GM19463 (cell line): ENCODE measurements at regions not wholly inside any gene's neighbourhood (a gene's known extent, or its start where the extent isn't known, plus 50 kb on each side); places are given as distances from the start of the nearest gene placed in this dataset.

ENCODE experiments used
- ATAC-seq: cut with Tn5 transposase; IDR thresholded peaks from one replicate; pipeline ENCODE4 v1.9.1; 2021; ENCODE audit warnings: mild to moderate bottlenecking, moderate library complexity; ENCODE audit not compliant: unreplicated experiment

- no peak for ATAC-seq
Observed at GRCh38 chr3:30510596-30510995, 95.8 kb upstream of the TGFBR2 start.

DNA sequence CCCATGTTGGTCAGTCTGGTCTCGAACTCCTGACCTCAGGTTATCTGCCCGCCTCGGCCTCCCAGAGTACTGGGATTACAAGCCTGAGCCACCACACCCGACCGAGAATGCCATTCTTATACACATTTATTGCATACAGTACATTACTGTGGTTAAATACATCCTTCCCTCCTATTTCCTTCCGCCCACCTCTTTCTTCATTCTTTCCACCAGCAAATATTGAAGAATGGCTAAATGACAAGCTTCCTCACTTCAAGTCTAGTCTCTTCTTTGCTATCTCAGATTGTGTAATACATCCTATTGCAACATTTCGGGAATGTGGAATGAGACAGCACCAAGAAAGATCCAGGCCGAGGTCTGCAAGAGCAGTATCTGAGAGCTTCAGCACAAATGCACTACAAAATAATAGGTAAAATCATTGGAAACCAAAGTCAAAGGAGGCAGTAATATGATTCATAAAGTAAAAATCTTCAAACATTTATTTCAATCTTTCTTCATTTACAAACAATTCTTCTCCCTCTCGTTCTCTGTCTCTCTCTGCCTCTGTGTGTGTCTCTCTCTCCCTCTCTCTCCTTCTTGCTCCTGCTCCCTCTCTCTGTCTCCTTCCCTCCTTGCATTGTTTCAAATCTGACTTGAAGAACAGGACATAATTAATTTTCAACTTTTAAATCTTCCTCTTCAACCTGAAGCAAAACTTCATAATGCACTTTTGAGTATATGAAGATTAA, 94.7 kb upstream of the TGFBR2 start:
- ATAC-seq, result no peak

DNA sequence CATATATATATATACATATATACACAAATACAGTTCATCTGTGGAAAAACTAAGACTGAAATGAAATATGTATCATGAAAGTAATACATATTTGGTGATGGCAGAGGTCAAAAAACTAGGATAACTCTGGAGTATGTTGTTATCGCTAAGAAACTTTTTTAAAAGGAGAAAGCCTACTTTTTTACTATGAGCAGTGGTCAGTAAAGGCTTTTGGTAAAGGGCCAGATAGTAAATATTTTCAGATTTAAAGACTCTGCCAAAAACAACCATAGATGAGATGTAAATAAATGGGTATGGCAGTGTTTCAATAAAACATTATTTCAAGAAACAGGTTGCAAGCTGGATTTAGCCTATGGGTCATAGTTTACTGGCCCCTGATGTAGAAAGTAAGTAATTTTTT, 93.8 kb upstream of the TGFBR2 start:
- no peak for ATAC-seq

DNA sequence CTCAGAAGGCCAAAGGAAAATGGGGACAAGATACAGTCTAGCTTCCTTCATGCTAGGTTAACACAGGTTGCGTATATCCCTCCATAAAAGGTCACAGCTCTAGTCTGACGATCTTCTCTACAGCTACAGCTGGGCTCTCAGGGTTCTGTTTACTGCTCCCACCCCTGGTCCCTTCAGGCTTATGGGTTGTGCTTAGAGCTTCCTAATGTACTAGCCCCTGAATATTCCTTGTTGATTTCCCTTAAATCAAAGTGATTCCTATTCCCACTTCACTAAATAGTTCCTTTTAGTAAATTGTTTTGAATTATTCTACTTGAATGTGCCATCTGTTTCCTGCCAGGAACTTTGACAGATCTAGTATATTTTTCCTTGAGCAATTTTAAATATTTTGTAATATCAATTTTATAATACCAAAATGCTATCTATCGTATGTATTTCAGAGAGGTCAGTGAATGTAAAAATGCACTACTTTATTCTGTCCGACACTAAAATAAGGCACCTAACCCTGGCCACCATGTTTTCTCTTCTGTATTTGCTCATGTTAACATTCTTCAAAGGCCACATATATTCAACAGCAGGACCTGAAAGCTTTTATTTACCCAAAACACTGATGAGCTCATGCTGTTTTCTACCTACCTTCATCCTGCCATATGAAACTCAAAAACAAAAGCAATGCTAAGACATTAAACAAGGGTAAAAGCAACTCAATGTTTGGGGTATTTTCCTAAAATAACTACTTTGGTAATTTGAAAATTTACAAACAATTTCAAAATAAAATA, 92.8 kb upstream of the TGFBR2 start:
- ATAC-seq, result no peak

- no peak for ATAC-seq
Observed at GRCh38 chr3:30516238-30516637, 90.2 kb upstream of the TGFBR2 start.

DNA sequence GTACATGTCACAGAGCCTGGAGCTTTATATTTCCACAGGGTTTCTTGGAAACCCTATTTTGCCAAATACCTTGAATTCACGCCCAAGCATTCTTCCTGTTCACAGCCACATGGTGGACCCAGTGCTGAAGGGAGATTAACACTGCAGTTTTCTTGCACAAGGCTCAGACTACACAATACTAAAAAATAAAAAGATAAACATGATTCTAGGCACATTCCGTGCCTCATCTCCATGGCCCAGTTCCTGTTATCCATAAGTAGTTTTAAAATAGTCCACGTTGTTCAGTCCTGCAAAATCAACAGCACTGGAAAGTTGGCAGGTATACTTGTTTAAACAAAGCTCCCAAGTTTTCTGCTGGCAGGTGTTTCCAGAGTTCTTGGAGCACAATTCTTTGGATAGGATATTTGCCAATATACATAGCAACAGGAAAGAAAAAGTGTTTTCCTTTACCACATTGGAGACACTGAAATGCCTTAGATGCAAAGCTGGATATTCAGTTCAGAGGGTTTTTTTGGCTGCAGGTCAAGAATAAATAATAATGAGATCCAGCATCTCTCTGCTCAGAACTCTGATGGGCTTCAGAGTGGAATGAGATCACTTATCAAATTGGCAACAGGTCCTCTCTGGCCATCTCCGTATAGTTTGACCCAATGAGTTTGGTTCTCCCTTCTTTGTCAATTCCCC, 88.1 kb upstream of the TGFBR2 start:
- no peak for ATAC-seq

DNA sequence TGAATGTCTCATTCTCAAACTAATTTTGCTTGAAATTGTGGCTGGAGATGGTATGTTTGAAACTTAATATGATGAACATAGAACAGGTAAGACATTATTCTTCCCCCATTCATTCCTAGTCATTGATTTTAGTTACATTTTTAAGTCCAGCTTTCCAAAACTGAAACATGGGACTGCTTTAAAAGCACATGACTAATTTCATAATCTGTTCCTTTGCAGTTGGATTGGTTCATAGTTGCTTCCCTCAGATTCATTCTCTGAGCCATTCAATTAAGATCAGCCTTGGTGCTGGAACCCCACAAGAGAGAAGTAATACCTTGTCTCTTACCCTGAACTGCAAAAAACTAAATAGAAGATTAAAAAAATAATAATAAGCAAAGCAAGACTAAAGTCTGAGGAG, 87.5 kb upstream of the TGFBR2 start:
- no peak for ATAC-seq

DNA sequence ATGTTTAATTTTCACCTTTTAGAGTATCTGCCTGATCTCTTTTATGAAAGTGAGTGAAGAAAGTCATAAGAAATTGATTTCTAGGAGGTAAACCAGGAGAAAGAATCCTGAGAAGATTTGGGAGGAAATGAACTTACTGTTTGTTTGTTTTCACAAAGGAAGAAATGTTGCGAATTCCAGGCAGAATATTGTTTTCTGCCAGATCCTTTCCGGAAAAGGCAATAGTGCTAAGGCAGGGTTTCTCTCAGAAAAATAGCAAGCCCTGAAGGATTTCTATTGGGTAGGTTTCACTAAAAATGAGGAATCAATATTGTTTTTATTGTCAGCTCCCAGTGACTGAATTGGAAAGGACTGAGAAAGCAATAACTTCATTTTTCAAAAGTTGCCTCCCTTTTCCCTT, 85.7 kb upstream of the TGFBR2 start:
- no peak for ATAC-seq

- no peak for ATAC-seq
Observed at GRCh38 chr3:30521156-30521715, 85.2 kb upstream of the TGFBR2 start.

- no peak for ATAC-seq
Observed at GRCh38 chr3:30522476-30522875, 83.9 kb upstream of the TGFBR2 start.

DNA sequence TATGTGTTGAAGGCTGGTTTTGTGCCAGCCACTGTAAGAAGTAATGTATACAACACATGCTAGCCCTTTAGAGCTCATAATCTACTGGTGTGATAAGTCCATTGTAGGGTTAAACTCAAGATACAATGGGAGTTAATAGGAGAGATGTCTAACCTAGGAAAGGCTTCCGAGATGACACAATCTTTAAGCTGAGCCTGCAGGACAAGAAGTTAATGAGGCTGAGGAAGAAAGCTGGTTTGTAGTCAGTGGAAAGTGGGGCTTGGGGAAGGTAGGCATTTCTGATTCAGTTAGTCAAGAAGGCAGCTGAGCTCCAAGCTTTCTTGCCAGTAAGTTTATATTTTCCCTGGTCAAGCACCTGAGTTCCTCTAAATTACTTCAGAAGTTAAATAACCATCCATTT, 83.0 kb upstream of the TGFBR2 start:
- no peak for ATAC-seq

- ATAC-seq, result no peak
Observed at GRCh38 chr3:30524357-30525040, 81.9 kb upstream of the TGFBR2 start.

DNA sequence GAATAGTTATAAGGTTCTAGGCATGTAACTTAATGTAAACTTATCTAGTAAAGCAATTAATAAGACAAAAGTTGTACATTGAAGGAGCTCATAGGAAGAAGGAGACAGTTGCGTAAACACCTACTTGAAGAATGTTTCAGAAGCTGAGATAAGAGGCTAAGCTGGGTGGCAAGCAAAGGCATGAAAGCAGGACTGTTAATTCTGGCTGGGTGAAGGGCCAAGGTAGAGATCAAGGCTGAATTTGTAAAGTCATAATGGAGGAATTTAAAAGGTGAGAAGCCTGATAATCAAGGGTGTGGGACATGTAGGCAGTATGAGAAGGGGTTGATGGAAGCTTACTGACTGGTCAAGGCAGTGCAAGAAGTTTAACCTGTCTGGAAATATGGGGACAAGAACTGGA, 80.4 kb upstream of the TGFBR2 start:
- no peak for ATAC-seq

GRCh38 chr3:30527186-30527585, 79.2 kb upstream of the TGFBR2 start:
- ATAC-seq, result no peak

DNA sequence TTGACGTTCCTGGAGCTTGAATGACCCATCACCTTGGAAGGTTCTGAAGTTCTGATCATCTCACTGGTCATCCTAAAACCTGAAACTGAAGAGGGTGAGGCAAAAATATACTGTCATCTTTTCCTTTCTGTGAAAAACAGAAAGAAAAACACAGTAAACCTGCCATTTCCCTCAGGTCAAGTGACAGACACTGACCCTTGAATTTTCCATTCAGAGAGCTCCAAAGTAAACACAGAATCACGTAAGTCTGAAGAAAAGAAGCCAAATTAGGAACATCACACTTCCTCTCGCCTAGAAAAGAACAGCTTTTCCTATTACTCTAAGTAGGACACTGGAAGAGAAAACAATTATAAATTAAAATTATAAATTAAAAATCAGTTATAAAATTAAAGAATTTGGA, 78.7 kb upstream of the TGFBR2 start:
- no peak for ATAC-seq

- no peak for ATAC-seq
Observed at GRCh38 chr3:30530084-30530483, 76.3 kb upstream of the TGFBR2 start.

GRCh38 chr3:30531017-30531570, 75.3 kb upstream of the TGFBR2 start:
- no peak for ATAC-seq

DNA sequence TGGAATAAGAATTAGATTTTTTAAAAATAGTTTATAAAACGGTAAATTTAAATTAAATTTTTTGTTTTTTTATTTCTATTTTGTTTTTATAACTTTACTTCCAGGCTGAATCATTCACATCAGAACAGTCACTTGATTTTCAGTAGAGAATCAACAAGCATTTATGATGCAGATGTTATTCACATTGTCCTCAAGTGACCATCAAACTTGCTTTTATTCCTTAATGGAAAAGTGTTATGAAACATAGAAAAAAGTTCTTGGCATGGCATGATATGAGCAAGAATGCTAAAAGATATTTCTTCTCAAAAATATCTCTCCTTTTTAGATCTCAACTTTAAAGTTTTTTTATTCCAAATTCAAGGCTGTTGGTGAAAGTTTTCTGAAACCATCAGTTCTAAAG, 70.9 kb upstream of the TGFBR2 start:
- no peak for ATAC-seq

GRCh38 chr3:30538791-30539190, 67.6 kb upstream of the TGFBR2 start:
- ATAC-seq, result no peak

DNA sequence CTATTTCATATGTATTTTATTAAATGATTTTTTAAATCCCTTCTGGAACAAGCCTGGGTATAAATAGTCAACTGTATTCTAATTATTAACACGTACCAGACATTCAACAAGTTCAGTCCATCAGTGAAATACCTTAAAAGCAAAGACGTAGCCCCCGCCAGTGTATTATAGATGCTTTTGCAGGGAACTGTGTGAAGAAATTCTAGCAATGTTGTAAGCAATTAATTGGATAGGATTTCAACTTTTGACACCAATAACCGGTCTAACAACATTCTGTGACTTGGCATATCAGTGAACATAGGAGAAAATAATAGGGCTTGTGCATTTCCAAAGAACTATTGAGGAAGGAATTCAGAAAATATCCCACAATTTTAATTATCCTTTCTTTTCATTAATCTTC, 67.2 kb upstream of the TGFBR2 start:
- ATAC-seq, result no peak

GRCh38 chr3:30539772-30540171, 66.6 kb upstream of the TGFBR2 start:
- ATAC-seq, result no peak
